HEK293T (cell line): ENCODE measurements at regions not wholly inside any gene's neighbourhood (a gene's known extent, or its start where the extent isn't known, plus 50 kb on each side); places are given as distances from the start of the nearest gene placed in this dataset.

Experiments
- CTCF ChIA-PET: fragments of 350-600 bp; formaldehyde crosslinking; extraction: SDS; loops from one replicate; lab custom pipeline; 2021; ENCODE audit warnings: antibody characterized with exemption, inconsistent platforms; lab: Yijun Ruan, JAX
- POLR2A ChIA-PET: fragments of 350-600 bp; formaldehyde crosslinking; extraction: SDS; loops from one replicate; lab custom pipeline; 2020; ENCODE audit warnings: antibody characterized with exemption, inconsistent platforms; lab: Yijun Ruan, JAX
- DNase-seq: peaks from one replicate; pipeline ENCODE4 v3.0.0; 2012; ENCODE audit warnings: mixed read lengths; ENCODE audit errors: extremely low spot score
- ARNT ChIP-seq: fragments of 450-650 bp; IDR thresholded peaks from 2 replicates; pipeline ENCODE4 v1.6.1; 2017; ENCODE audit warnings: mild to moderate bottlenecking
- BHLHE40 ChIP-seq: fragments of 450-650 bp; IDR thresholded peaks from 2 replicates; pipeline ENCODE4 v1.6.1; 2016; ENCODE audit warnings: mild to moderate bottlenecking, moderate library complexity, borderline replicate concordance
- CTBP1 ChIP-seq: fragments of 450-650 bp; IDR thresholded peaks from 2 replicates; pipeline ENCODE4 v1.6.1; 2016; ENCODE audit warnings: borderline replicate concordance
- ELF4 ChIP-seq: fragments of 450-650 bp; IDR thresholded peaks from 2 replicates; pipeline ENCODE4 v1.6.1; 2017; ENCODE audit warnings: antibody characterized with exemption
- FOXA1 ChIP-seq: fragments of 450-650 bp; IDR thresholded peaks from 2 replicates; pipeline ENCODE4 v1.6.1; 2016; ENCODE audit warnings: mild to moderate bottlenecking
- FOXK2 ChIP-seq: fragments of 450-650 bp; IDR thresholded peaks from 2 replicates; pipeline ENCODE4 v1.6.1; 2016; ENCODE audit warnings: mild to moderate bottlenecking
- FOXM1 ChIP-seq: fragments of 450-650 bp; IDR thresholded peaks from 2 replicates; pipeline ENCODE4 v1.6.1; 2017; ENCODE audit warnings: mild to moderate bottlenecking, borderline replicate concordance
- HDGF ChIP-seq: fragments of 450-650 bp; IDR thresholded peaks from 2 replicates; pipeline ENCODE4 v1.6.1; 2017; ENCODE audit warnings: antibody characterized with exemption, borderline replicate concordance
- L3MBTL2 ChIP-seq: fragments of 450-650 bp; conservative IDR thresholded peaks from 2 replicates; pipeline ENCODE4 v1.6.1; 2016; ENCODE audit warnings: mild to moderate bottlenecking
- LEF1 ChIP-seq: fragments of 450-650 bp; IDR thresholded peaks from 2 replicates; pipeline ENCODE4 v1.6.1; 2017; ENCODE audit warnings: mild to moderate bottlenecking, borderline replicate concordance
- NFRKB ChIP-seq: fragments of 450-650 bp; IDR thresholded peaks from 2 replicates; pipeline ENCODE4 v1.6.1; 2016; ENCODE audit warnings: mild to moderate bottlenecking, moderate library complexity
- SP1 ChIP-seq: fragments of 450-650 bp; IDR thresholded peaks from 2 replicates; pipeline ENCODE4 v1.6.1; 2017
- SUZ12 ChIP-seq: fragments of 450-650 bp; IDR thresholded peaks from 2 replicates; pipeline ENCODE4 v1.6.1; 2016; ENCODE audit warnings: mild to moderate bottlenecking
- TARDBP ChIP-seq: fragments of 450-650 bp; IDR thresholded peaks from 2 replicates; pipeline ENCODE4 v1.6.1; 2016
- ZNF384 ChIP-seq: fragments of 450-650 bp; IDR thresholded peaks from 2 replicates; pipeline ENCODE4 v1.6.1; 2016
- TF ChIP-seq, protein P1 (sequence below): fragments of 450-650 bp; IDR thresholded peaks from 2 replicates; pipeline ENCODE4 v1.6.1; 2016

DNA sequence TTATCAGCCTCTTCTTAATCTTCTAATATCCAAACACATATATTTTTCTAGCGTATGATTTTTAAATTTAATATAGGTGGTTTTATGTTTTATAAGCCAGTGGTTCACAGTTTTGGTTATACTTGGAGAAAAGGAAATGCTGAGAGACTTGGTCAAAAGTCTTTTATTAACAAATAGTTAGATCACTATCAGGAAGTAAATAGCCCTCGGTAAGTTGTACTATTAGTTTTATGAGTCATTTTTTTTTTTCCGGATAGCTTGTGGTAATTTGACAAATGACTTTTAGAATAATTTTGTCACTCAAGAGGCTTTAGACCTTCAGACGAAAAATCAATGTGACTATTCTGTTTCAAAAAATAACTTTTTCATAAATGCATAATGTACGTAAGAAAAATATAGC, 232.2 kb upstream of the ROBO1 start:
- TF ChIP-seq LEF1 (no peak), ELF4 (no peak), ARNT (no peak), BHLHE40 (no peak), HDGF (no peak), FOXM1 (no peak), L3MBTL2 (no peak)
- ChIA-PET POLR2A (no interaction called here), CTCF (no interaction called here)
- DNase-seq, result no peak

DNA sequence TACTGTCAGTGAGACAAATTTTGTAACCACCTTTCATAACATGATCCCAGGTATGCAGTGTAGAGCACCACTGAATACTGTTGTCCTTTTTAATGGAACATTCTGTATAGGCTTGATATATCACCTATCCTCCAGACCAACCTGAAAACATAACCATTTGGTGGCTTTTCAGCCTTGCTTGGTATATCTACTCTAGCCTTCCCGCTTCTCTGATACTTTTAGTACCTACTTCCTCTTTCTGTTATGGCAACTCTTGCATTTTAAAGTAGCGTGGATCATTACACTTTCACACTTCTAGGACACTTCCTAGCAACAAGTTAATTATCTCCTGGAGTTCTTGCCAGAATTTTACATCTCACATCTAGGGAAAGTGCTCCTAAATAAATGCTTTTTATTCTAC, 226.6 kb upstream of the ROBO1 start:
- POLR2A ChIA-PET, result no interaction called here
- DNase-seq, result no peak
- TF ChIP-seq L3MBTL2 (no peak), SP1 (no peak), CTBP1 (no peak), NFRKB (no peak), LEF1 (no peak), BHLHE40 (no peak), ZNF384 (no peak), FOXK2 (no peak), FOXM1 (no peak), FOXA1 (no peak), ELF4 (no peak), HDGF (no peak), ARNT (no peak), SUZ12 (no peak), TARDBP (no peak)
- TF ChIP-seq, protein P1, sequence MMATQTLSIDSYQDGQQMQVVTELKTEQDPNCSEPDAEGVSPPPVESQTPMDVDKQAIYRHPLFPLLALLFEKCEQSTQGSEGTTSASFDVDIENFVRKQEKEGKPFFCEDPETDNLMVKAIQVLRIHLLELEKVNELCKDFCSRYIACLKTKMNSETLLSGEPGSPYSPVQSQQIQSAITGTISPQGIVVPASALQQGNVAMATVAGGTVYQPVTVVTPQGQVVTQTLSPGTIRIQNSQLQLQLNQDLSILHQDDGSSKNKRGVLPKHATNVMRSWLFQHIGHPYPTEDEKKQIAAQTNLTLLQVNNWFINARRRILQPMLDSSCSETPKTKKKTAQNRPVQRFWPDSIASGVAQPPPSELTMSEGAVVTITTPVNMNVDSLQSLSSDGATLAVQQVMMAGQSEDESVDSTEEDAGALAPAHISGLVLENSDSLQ, result no peak
- CTCF ChIA-PET, result no interaction called here

DNA sequence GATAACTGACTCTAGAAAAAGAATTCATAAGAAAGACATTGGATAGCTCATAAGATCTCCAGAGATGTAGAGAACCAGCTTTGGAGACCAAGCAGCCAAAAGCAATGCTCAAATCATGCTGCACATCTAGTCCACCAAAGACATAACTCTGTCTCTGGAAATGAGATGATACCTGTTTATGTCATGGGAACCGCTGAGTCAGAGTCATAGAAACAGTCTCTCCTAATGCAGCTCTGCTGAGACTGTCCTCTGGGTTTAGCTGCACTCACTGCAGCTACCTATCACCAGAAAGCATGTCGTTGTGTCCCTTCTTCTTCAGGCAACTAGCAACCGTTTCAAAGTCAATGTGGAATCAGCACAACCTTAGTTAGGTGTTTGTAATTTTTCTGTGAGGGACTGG, 218.5 kb upstream of the ROBO1 start:
- ChIA-PET POLR2A (no interaction called here), CTCF (no interaction called here)
- no peak for TF ChIP-seq ELF4
- TF ChIP-seq BHLHE40, result no peak
- no peak for TF ChIP-seq SUZ12
- TF ChIP-seq, protein P1, result no peak
- TF ChIP-seq NFRKB, result no peak
- no peak for TF ChIP-seq CTBP1
- TF ChIP-seq FOXA1, result no peak
- no peak for TF ChIP-seq TARDBP
- no peak for TF ChIP-seq LEF1
- no peak for DNase-seq

DNA sequence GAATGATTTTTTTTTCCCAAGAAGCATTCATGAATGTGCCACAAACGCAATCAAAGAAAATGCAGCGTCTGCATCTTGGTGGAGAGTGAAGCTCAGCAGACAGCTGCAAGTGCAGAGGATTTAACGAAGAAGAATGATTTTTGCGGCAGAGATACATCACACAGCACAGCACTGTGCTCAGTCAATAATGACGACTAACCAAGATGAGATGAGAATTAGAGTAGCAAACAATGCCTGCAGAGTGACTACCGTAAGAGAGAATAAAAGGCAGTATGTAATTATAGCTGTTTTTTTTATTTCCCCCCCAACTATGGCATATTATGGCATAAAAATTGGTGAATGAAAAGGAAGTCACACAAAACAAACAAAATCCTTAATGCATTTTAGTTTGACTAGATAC, 218.0 kb upstream of the ROBO1 start:
- no peak for DNase-seq
- ChIA-PET CTCF (no interaction called here), POLR2A (no interaction called here)
- no peak for TF ChIP-seq FOXA1
- TF ChIP-seq, protein P1, result no peak
- TF ChIP-seq FOXK2, result no peak
- TF ChIP-seq SUZ12, result no peak
- no peak for TF ChIP-seq LEF1
- TF ChIP-seq BHLHE40, result no peak
- TF ChIP-seq ARNT, result no peak
- TF ChIP-seq L3MBTL2, result no peak
- no peak for TF ChIP-seq ELF4
- no peak for TF ChIP-seq NFRKB
- TF ChIP-seq FOXM1, result no peak

DNA sequence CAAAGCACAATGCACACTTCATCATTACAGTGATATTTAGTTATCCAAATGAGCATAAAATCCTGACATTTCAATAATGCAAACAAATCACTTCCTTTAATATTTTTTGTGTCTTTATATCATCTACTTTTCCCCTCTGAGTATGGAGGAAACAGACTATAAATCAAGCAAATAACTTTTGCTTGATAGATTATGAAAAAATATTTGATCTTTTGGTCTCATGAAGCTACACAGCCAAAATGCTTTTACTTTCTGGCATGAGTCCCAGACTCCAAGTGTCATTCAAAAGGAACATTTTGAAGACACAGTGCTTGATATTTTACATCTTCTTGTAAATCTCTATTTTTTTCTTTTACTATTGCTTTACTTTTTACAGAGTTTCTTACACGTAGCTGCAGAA, 215.3 kb upstream of the ROBO1 start:
- ChIA-PET CTCF (no interaction called here), POLR2A (no interaction called here)
- DNase-seq, result no peak
- TF ChIP-seq, protein P1, result peak; percentile 27; the same call in 1 of the 2 replicates
- no peak for TF ChIP-seq LEF1

DNA sequence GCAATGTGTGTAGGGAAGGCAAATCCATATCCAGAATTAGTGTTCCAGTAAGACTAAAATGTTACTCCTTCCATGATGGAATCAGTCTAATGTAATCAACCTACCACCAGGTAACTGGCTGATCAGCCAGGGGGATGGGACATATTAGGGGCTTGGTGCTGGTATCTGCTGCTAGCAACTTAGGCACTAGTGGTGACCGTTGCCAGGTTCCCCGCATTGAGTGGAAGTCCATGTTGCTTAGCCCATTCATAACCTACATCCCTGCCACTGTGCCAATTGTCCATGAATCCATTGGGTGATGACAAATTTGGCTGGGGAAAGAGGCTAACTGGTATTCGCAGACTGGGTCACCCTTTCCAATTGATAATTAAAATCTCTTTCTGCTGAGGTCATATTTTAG, 212.2 kb upstream of the ROBO1 start:
- TF ChIP-seq BHLHE40 (no peak), L3MBTL2 (no peak), HDGF (no peak), TARDBP (no peak), SUZ12 (no peak), SP1 (no peak), ELF4 (no peak), LEF1 (no peak), CTBP1 (no peak), FOXK2 (no peak)
- TF ChIP-seq, protein P1, result no peak
- no peak for DNase-seq
- POLR2A ChIA-PET, result no interaction called here
- CTCF ChIA-PET, result no interaction called here
